ENCODE measurements at regions not wholly inside any gene's neighbourhood (a gene's known extent, or its start where the extent isn't known, plus 50 kb on each side); places are given as distances from the start of the nearest gene placed in this dataset.
"Not testable (repeated sequence)": the region's sequence is repeated elsewhere in the genome, so short reads cannot be mapped to it uniquely, and the experiment has no call there.

DNA sequence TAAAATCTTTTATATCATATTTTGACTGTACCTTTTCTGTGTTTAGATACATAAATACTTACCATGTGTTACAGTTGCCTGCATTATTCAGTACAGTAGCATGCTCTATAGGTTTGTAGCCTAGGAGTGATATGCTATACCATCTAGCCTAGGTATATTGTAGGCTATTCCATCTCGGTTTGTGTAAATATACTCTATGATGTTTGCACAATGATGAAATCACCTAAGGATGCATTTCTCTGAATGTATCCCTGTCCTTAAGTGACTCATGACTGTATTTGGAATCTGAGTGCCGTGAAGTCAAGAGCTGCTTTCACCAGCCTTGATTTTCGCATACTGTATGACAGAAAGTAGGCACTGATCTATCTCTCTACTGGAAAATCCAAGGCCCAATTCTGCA lies 129.9 kb downstream of the UTRN start:
- DNase-seq, result peak; percentile 45
- in situ Hi-C loops (cut with HindIII; ENCODE audit: low pct_ligation_motif_present, low pct_unique_long_range_greater_than_20kb, low sequenced_read_pairs), result no loop called here

- peak; percentile 8 for DNase-seq
- in situ Hi-C loops (cut with HindIII; ENCODE audit: low pct_ligation_motif_present, low pct_unique_long_range_greater_than_20kb, low sequenced_read_pairs), result no loop called here
These were observed 130.7 kb downstream of the UTRN start for GRCh38 chr6:144415835-144416237.

GRCh38 chr6:144416244-144416643 lies 131.1 kb downstream of the UTRN start:
- in situ Hi-C loops (cut with HindIII; ENCODE audit: low pct_ligation_motif_present, low pct_unique_long_range_greater_than_20kb, low sequenced_read_pairs), result no loop called here

GRCh38 chr6:144416773-144417172 lies 131.6 kb downstream of the UTRN start:
- no peak for DNase-seq
- in situ Hi-C loops (cut with HindIII; ENCODE audit: low pct_ligation_motif_present, low pct_unique_long_range_greater_than_20kb, low sequenced_read_pairs), result no loop called here

More at GRCh38 chr6:144416244-144416643, 131.1 kb downstream of the UTRN start:
- DNase-seq, result no peak

DNA sequence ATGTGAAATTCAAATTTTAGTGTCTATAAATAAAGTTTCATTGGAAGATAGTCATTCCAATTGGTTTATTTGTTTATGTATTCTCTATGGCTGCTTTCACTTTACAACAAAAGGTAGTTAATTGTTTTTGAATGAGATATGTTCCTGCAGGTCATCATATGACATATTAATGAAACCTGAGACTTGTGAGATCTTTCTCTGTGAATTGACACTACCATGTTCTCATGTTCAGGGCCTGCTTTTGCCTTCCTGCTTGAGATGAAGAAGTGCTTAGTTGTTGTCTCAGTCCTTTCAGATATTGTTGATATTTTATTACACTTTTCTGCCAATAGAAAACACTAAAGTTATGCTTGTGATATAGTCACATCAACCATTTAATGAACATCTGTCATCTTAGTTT lies 132.5 kb downstream of the UTRN start:
- in situ Hi-C loops (cut with HindIII; ENCODE audit: low pct_ligation_motif_present, low pct_unique_long_range_greater_than_20kb, low sequenced_read_pairs), result no loop called here
- no peak for DNase-seq

- no peak for DNase-seq
- in situ Hi-C loops (cut with HindIII; ENCODE audit: low pct_ligation_motif_present, low pct_unique_long_range_greater_than_20kb, low sequenced_read_pairs), result no loop called here
These were observed 133.9 kb downstream of the UTRN start for GRCh38 chr6:144418959-144419545.

- in situ Hi-C loops (cut with HindIII; ENCODE audit: low pct_ligation_motif_present, low pct_unique_long_range_greater_than_20kb, low sequenced_read_pairs), result no loop called here
- DNase-seq, result no peak
These were observed 138.0 kb downstream of the UTRN start for GRCh38 chr6:144423167-144423566.

- no peak for DNase-seq
- in situ Hi-C loops (cut with HindIII; ENCODE audit: low pct_ligation_motif_present, low pct_unique_long_range_greater_than_20kb, low sequenced_read_pairs), result no loop called here
These were observed 144.6 kb downstream of the UTRN start for GRCh38 chr6:144429753-144430152.

DNA sequence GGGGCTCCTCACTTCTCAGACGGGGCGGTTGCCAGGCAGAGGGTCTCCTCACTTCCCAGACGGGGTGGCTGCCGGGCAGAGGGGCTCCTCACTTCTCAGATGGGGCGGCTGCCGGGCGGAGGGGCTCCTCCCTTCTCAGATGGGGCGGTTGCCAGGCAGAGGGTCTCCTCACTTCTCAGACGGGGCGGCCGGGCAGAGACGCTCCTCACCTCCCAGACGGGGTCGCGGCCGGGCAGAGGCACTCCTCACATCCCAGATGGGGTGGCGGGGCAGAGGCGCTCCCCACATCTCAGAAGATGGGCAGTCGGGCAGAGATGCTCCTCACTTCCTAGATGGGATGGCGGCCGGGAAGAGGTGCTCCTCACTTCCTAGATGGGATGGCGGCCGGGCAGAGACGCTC lies 148.3 kb downstream of the UTRN start:
- DNase-seq; in situ Hi-C loops (cut with HindIII; ENCODE audit: low pct_ligation_motif_present, low pct_unique_long_range_greater_than_20kb, low sequenced_read_pairs): not testable (repeated sequence)

GRCh38 chr6:144434308-144434990 lies 149.3 kb downstream of the UTRN start:
- in situ Hi-C loops (cut with HindIII; ENCODE audit: low pct_ligation_motif_present, low pct_unique_long_range_greater_than_20kb, low sequenced_read_pairs), result no loop called here
- peak; percentile 33 for DNase-seq

DNA sequence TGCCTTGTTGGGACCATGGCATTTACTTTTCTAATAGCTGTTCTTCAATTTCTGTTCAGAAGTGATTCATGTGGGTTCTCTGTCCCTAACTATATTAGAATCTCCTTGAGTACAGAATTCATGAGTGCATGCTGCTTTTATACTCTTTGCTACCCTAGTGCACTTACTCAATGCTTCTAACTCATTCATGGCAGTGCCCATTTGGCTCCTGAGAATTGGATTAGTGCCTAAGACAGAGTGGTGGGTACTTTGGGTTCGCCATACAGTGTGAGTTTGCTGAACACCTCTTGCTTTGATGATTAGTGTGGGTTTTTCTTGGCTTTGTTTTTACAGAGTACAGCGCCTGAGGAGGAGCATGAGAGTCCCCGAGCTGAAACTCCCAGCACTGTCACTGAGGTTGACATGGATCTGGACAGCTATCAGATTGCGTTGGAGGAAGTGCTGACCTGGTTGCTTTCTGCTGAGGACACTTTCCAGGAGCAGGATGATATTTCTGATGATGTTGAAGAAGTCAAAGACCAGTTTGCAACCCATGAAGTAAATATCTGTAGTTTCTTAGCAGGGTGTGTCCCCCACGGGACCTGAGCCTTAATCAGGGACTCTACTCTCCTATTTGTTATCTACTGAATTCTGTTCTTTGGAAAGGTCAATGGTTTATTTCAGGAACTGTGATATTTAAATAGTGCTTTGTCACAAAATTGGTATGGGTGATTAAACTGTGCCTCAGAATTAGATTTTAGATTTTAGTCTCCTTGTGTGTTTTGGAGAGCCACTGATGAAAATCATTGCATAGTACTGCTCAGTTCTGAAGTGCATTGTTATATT lies 150.7 kb downstream of the UTRN start:
- in situ Hi-C loops (cut with HindIII; ENCODE audit: low pct_ligation_motif_present, low pct_unique_long_range_greater_than_20kb, low sequenced_read_pairs), result no loop called here
- no peak for DNase-seq

DNA sequence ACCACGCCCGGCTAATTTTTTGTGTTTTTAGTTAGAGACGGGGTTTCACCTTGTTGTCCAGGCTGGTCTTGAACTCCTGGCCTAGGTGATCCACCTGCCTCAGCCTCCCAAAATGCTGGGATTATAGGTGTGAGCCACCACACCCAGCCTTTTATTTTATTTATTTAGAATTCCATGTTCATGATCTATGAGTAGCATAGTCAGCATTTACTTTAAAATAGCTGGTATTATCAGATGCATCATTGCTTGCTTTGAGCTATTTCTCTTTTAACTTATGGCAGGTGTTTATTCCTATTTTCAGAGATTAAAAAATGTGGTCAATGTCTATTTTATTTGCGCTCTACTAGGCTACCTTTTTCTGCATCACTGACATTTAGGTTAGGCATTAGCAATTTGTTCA lies 152.0 kb downstream of the UTRN start:
- in situ Hi-C loops (cut with HindIII; ENCODE audit: low pct_ligation_motif_present, low pct_unique_long_range_greater_than_20kb, low sequenced_read_pairs), result no loop called here
- no peak for DNase-seq

GRCh38 chr6:144438103-144438502 lies 153.0 kb downstream of the UTRN start:
- in situ Hi-C loops (cut with HindIII; ENCODE audit: low pct_ligation_motif_present, low pct_unique_long_range_greater_than_20kb, low sequenced_read_pairs), result no loop called here
- no peak for DNase-seq

GRCh38 chr6:144439016-144439415 lies 153.9 kb downstream of the UTRN start:
- no peak for DNase-seq
- in situ Hi-C loops (cut with HindIII; ENCODE audit: low pct_ligation_motif_present, low pct_unique_long_range_greater_than_20kb, low sequenced_read_pairs), result no loop called here

DNA sequence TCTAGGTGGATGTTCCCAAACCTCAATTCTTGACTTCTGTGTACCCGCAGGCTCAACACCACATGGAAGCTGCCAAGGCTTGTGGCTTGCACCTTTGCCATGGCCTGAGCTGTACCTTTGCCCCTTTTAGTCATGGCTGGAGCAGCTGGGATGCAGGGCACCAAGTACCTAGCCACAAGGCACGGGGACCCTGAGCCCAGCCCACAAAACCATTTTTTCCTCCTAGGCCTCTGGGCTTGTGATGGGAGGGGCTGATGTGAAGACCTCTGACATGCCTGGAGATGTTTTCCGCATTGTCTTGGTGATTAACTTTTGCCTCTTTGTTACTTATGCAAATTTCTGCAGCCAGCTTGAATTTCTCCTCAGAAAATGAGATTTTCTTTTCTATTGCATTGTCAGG lies 156.7 kb downstream of the UTRN start:
- DNase-seq, result not testable (repeated sequence)

GRCh38 chr6:144443157-144443556 lies 158.0 kb downstream of the UTRN start:
- in situ Hi-C loops (cut with HindIII; ENCODE audit: low pct_ligation_motif_present, low pct_unique_long_range_greater_than_20kb, low sequenced_read_pairs), result no loop called here
- DNase-seq, result no peak

More for the DNA sequence above, 156.7 kb downstream of the UTRN start:
- in situ Hi-C loops (cut with HindIII; ENCODE audit: low pct_ligation_motif_present, low pct_unique_long_range_greater_than_20kb, low sequenced_read_pairs), result not testable (repeated sequence)

GRCh38 chr6:144447472-144447871 lies 162.3 kb downstream of the UTRN start:
- in situ Hi-C loops (cut with HindIII; ENCODE audit: low pct_ligation_motif_present, low pct_unique_long_range_greater_than_20kb, low sequenced_read_pairs), result no loop called here
- no peak for DNase-seq

DNA sequence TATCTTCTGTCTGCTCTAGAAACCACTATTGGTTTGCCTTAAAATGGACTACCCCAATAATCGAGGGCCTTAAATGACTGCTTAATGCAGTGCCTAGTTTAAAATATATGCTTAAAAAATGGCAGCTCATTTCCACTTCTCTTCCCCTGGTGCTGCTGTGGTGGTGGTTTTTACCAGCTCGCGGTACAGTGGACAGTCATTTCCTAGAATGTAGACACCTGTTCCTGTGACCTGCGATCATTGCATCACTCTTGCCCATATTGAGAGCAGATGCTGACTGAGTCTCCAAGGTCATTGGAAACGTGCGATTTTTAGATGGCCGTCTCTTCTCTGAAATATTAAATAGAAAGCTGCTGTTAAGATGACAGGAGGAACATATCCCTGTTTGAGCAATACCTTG lies 164.1 kb downstream of the UTRN start:
- in situ Hi-C loops (cut with HindIII; ENCODE audit: low pct_ligation_motif_present, low pct_unique_long_range_greater_than_20kb, low sequenced_read_pairs), result no loop called here
- DNase-seq, result no peak

- no peak for DNase-seq
- in situ Hi-C loops (cut with HindIII; ENCODE audit: low pct_ligation_motif_present, low pct_unique_long_range_greater_than_20kb, low sequenced_read_pairs), result no loop called here
These were observed 164.9 kb downstream of the UTRN start for GRCh38 chr6:144449911-144450597.

Measured in ACHN (cell line).